HG02938 (cell line): ENCODE measurements at regions not wholly inside any gene's neighbourhood (a gene's known extent, or its start where the extent isn't known, plus 50 kb on each side); places are given as distances from the start of the nearest gene placed in this dataset.
"Not testable (repeated sequence)": the region's sequence is repeated elsewhere in the genome, so short reads cannot be mapped to it uniquely, and the experiment has no call there.

Source experiments
- ATAC-seq: cut with Tn5 transposase; IDR thresholded peaks from one replicate; pipeline ENCODE4 v1.9.1; 2021; ENCODE audit warnings: mild to moderate bottlenecking, moderate library complexity; ENCODE audit not compliant: unreplicated experiment

DNA sequence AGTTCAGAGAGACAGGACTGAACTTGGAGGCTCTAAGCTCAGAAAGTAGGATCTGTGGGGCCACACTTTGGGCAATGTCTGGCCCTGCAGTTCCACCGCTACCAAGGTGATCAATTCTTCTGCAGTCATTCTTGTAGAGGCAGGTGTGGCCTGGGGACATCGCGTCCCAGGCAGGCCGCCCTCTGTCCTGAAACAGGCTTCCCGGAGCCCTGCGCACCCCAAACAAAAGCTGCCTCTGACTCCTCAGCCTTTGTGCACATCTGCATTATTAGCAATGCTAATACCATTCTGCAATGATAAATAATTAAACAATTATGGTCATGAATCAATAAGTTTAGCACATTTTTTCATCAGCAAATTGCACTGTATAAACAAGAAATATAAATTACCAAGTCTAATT lies 160.2 kb downstream of the URI1 start:
- no peak for ATAC-seq

DNA sequence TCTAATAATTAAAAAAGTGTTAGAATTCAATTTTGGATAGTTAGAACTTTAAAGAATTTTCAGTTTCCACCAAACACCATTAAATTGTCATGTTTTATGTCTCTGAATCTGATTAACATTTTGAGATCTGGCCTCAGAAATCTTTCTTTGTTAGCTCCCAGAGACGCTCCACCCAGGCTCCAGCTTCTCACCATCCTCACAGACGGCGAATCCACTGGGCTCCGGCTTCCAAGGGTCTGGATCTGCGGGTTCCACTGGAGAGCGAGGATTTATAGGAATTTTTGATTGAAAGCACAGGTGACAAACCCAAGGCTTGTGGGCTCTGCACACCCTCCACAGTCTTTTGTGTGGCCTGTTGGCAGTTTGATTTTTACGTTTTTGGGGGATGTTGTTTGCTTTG lies 160.6 kb downstream of the URI1 start:
- ATAC-seq = no peak

DNA sequence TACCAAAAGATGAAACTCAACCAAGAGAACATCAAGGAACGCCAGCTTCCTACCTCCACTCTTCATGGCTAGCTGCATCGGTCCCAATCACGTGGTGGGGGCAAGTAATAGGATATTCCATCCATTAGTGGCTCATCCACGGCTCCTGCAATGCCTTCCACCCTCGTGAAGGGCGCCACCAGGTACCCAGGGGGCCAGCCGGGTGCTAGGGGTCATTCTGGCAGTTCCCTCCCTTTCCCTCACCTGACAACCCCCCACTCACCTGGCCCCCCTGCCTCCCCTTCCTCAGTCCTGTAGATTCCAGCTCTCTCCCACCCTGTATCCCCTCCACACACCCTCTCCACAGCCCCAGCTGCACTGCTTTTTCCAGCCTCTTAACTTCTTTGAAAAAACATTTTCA lies 161.9 kb downstream of the URI1 start:
- no peak for ATAC-seq

DNA sequence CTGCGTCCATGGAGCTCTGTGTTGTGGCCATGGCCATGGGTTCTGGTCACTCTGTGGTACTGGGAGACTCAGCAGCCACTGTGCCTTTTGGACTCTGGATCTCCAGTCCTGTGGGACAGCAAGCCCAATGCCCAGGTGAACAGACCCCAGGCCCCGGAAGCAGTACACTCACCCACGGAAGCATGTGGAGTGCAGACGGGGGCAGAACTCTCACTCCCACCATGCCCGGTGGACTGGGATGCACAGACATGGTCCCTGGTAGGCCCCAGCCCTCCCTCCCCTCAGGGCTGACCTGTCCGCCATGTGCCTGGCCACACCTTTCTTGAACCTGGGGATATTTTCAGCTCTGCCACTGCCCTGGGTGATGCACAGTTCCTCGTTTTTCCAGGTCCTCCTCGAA lies 163.3 kb downstream of the URI1 start:
- ATAC-seq = no peak

DNA sequence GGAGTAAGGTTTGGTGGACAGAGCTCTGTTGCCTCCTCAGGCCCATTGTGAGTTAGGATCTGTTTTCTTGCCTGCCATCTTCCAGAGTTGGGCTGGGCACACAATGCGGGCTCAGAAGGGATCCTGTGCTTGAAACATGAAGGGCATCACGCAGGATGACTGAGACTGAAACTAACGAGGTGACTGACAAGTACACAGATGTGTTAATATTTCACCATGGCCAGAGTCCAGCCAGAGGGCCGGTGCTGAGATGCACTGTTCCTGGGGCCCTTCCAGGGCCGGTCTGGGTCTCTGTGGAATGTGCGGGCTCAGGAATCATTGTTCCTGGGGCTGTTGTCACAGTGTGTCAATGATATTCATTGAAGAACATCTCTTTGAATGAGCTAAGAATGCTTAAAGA lies 163.7 kb downstream of the URI1 start:
- no peak for ATAC-seq

DNA sequence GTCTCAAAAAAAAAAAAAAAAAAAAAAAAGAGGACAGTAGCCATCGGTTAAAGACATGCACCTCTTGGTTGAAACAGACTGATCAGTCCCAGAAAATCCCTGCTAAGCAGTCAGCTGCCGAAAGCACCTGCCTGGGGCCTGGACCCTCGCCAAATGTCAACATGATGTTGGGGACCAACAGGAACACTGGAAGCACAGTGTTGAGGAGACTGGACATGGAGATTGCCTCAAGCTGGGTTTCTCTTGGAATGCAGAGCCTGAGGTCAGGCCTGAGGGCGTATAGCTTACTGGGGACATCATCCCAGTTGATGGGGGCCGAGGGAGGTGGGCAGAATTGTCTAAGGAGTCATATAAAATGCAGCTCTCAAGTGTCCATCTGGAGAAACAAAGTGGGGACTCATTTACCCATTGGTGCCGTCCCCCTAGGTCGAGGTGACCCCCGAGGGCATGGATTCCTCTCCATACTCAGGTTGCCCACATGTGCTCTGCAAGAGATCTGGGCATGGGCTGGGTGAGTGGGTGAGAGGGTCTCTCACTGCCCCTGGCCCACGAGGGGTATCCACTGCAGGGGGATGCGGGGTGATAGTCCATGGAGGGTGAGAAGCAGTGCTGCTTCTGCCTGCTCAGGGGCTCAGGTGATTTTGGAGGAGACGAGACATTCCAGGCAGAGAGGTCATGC lies 164.5 kb downstream of the URI1 start:
- ATAC-seq = no peak

DNA sequence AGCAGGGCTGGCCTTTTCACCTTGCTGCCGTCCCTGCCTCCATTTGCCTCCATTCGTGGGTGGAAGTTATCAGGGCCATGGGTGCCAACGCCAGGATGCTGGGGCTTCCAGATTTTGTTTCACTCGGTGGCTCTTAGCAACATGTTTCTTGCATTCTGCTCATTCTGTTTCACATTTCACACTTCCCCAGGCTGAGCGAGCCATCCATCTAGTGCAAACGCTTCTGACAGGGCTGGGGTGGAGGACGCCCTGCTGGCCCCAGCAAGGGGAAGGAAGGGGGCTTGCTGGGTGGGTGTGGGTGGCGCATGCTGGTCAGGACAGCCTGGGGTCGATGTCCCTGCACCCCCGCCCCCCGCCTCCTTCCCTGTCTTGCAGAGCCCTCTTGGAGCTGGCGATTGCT lies 165.2 kb downstream of the URI1 start:
- no peak for ATAC-seq

DNA sequence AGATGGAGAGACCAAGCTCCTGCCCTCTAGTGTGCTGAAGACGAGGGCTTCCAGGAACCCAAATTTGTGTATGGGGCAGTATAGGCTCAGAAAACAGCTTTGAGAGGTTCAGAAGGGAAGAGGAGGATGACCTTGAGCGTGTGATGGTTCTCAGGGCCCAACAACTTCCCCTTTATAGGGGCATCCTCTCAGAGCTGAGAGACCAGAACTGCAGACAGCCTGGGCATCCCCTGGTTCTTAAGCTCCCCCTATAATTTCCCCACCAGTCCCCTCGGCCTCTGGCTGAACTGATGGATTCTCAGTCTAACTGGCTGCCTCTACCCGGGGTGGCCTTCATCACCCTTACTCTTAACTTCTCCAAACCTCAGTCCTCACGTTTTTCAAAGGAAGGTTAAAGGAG lies 167.5 kb downstream of the URI1 start:
- ATAC-seq = no peak

DNA sequence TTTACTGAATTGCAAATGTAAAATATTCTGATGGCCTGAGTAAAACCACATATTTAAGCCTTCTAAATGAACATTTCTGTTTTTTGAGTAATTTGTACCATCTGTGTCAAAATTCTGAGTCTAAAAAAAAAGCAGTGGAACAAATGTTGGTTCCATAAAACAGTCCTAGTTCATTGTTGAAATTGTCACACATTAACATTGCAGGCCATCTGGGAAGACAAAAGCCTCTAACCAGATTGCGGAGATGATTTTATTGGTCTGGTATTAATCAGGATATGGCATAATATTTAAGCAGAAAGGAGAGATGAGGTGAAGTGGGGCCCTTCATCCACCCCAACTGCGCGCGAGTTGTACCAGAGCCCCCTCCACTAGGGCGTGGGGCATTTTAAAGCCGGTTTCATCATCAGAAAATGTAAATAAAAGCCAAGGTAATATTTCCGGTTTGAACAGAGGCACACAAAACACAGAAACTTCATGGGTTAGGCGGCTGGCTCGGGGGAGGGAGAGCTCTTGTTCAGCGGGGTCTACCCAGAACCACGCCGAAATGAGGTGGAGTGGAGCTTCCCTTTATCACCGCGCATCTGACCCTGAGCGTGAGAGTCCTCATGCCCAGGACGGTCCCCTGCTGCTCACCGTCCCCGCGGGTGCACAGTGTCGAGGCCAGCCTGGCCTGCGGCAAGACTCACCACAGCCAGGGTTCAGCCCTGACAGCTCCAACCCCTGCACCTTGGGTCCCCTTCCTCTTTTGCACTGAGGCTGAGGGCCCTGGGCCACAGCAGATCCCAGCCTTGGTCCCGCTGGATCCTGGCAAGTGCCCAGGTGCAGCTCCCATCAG lies 169.2 kb downstream of the URI1 start:
- no peak for ATAC-seq

DNA sequence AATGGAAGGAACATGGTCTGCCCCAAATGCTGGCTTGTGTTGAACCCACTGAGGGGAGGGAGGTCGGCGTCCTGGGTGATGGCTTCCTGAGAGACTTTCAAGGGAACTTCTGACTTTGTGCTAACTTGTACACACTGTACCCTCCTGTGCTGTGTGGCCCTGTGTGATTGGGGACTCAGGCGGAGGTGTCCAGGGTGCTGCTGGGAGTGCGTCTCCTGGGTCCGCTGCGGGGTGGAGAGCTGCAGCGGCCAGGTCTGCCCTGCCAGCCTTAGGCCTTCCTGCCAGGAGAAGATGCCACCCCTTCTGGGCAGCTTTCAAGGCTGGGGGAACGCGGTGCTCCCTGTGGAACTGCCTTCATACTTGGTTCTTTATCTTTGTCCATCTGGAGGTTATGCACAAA lies 170.1 kb downstream of the URI1 start:
- ATAC-seq = no peak

DNA sequence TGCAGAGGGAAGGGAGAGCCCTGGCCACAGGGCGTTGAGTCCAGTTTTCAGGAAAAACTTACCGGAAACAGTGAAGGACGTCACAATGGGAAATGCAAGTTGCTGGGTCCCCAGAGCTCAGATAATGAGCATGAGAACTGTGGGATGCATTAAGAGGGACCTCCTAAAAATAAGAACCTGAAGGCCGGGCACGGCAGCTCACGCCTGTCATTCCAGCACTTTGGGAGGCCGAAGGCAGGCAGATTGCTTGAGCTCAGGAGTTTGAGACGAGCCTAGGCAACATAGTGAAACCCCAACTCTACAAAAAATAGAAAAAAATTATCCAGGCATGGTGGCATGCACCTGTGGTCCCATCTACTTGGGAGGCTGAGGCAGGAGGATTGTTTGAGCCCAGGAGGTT lies 170.6 kb downstream of the URI1 start:
- ATAC-seq = no peak

DNA sequence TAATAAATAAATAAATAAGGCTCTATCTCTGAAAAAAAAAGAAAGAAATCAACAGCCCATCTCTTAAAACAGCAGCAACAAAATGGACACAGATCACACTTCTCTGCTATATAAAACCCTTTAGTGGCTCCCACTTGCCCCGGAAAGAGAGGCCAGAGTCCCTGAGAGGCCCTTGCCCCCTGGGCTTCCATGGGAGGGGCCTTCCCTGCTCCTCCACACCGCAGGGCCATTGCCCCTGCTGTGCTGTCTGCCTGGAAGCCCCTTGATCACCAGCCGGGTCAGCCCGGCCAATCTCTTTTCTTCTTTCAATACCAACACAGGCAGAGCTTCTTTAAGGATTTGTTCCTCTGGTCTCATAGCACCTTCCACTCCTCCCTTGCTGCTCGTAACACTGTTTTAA lies 171.1 kb downstream of the URI1 start:
- no peak for ATAC-seq

DNA sequence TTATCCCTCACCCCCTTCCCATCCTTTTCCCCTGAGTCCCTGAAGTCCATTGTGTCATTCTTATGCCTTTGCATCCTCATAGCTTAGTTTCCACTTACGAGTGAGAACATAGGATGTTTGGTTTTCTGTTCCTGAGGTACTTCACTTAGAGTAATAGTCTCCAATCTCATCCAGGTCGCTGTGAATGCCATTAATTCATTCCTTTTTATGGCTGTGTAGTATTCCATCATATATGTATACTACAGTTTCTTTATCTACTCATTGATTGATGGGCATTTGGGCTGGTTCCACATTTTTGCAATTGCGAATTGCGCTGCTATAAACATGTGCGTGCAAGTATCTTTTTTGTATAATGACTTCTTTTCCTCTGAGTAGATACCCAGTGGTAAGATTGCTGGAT lies 172.1 kb downstream of the URI1 start:
- not testable (repeated sequence) for ATAC-seq

DNA sequence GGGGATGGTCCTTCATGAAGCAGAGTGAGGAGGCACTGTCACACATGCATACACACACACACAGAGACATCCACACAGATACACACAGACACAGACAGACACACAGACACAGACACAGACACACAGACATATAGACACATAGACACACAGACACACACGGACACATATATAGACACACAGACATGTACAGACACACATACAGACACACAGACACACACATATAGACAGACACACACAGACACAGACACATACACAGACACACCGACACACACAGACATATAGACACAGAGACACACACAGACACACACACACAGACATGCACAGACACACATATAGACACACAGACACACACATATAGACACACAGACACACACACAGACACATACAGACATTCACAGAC lies 173.9 kb downstream of the URI1 start:
- ATAC-seq = no peak

DNA sequence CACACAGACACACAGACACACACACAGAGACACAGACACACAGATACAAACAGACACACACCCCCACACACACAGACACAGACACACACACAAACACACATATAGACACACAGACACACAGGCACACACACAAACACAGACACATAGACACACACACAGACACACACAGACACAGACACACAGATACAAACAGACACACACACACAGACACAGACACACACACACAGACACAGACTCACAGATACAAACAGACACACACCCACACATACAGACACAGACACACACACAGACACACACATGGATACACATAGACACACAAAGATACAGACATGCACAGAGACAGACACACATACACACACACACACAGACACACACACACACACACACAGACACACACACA lies 174.5 kb downstream of the URI1 start:
- no peak for ATAC-seq

DNA sequence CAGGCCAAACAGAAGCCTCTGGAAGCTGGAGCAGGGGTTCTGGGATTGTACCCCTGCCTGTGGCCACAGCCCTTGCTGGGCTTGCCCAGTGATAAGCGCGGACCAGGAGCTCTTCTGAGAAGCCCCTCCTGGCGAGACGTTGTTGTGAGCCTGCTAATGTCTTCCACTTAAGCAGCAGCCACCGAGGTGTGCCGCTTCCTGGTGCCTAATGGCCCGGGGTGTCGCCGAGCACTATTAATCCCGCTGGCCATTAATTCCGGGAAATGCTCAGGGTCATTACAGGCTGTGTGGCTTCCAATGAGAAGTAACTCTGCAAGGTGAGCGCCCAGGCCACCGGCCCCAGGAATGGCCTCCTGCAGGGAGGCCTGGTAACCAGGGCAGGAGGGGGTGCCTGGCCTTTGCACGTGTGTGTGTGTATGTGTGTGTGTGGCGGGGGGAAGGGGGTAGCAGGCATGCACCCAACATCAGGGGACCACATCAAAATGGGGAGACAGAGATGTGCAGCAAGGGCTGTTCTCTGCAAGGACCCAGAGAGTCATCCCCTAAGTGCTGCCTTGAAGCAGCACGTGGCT lies 175.0 kb downstream of the URI1 start:
- ATAC-seq = no peak

DNA sequence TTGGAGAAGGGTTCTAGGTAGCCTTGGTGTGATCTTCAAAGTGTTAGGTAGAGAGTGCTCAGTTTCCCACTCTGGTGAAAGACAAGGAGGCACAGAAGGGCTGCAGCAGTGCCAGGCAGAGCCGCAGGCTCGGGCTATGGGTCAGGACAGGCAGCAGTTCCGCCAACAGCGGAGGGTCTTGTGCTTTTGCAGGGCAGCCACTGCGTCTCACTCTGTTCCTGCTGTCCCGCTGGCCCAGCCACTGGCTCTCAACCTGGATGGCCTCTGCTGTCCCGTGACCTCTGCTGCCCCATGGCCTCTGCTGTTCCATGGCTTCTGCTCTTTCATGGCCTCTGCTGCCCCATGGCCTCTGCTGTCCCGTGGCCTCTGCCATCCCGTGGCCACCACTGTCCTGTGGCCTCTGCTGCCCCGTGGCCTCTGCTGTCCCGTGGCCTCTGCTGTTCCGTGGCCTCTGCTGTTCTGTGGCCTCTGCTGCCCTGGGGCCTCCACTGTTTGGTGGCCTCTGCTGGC lies 175.7 kb downstream of the URI1 start:
- no peak for ATAC-seq

DNA sequence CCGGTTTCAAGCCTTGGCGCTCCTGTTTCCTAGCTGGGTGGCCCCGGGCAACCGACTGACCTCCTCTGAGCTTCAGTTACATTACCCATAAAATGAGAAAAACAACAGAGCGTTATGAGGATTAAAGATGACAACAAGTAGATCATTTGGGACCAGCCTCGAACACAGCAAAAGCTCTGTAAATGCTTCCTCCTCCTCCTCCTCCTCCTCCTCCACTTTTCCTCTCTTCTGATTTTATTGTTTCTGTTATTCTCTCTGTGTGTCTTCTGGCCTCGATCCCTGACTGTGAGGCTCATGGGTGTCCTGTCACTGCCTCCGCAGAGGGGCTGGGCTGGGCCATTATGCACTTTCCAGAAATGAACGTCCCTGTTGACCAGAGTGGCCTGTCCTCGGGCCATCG lies 176.2 kb downstream of the URI1 start:
- ATAC-seq = no peak

DNA sequence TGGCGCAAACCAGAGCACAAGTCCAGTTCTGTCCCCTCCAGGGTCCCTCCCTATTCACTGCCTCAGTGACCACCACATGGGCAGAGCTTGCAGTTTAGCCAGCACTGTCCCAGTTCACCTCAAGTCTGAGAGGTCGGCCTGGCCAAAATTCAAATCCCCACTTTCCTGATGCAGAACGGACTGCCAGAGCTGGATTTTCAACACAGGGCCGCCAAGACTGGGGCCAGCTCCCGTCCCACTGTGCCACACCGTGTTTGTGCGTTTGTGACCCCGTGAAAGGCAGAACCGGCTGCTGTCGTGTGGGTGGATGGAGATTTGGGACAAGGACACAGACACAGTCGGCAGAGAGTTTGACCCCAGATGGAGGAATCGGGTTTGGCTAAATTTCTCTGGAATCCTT lies 176.7 kb downstream of the URI1 start:
- ATAC-seq = no peak

DNA sequence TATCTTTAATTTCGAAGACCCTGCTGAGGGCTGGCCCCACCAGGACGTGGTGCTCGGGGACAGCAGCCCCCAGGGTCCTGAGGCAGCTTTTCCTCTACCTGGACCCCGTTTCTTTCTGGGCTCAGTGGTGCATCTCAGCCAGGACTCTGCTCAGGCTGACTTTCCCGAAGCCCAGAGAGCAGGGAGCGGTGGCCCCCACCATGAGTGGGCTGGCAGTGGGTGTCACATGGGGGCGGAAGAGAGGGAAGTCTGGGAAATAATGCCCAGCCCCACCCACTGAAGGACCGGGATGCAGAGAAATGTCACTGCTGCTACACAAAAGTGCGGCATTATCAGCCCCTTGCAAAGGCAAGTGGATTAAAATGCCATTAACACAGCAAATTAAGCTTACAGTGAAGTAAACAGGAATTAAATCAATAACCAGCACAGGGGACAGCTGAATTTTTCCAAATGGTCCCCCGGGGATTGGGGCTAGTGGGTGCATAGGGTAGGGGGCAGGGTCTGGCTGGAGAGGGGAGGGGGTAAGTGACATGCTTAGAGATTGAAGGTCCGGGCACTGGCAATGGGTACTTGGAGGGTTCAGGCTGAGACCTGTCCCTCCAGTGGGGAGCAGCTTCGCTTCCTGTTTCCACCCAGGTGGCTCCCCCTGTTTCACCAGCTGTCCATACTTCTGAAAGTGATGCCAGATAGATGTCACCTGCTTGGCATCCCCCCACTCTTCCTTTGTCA lies 177.3 kb downstream of the URI1 start:
- no peak for ATAC-seq

DNA sequence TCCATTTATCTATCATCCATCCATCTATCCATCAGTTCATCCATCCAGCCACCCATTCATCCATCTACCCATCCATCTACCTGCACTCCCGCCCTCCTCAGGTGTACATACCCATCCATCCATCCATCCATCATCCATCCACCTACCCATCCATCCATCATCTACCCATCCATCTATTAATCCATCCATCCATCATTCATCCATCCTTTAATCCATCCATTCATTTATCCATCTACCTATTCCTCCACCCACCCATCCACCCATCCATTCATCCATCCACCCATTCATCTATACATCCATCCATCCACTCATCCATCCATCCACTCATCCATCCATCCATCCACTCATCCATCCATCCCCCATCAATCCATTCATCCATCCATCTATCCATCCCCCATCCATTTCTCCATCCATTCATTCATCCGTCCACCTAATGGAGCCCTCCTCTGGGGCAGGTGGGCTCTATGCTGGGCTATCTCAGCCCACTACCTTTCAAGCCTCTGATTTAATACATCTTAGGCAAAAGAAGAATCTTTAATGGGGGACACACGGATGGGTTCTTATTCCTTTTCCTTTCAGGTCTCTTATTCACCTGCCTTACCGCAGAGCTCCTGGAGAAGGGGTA lies 178.9 kb downstream of the URI1 start:
- no peak for ATAC-seq
